Transverse colon (tissue), 4 donors: ENCODE measurements at regions not wholly inside any gene's neighbourhood (a gene's known extent, or its start where the extent isn't known, plus 50 kb on each side); places are given as distances from the start of the nearest gene placed in this dataset.

Source experiments
- DNase-seq: peaks from one replicate; pipeline ENCODE4 v3.0.0-alpha.2; 2019
- H3K27ac ChIP-seq, 4 donors: fragments of 200-600 bp; sonication (generic); 2 replicates each; pipeline ENCODE4 v1.5.1; 2016 to 2018; ENCODE audit warnings: inconsistent platforms in 4 of 4
- H3K27me3 ChIP-seq: fragments of 200-600 bp; sonication (generic); 2 replicates; pipeline ENCODE4 v1.5.1; 2017; ENCODE audit warnings: inconsistent platforms
- H3K36me3 ChIP-seq, 4 donors: fragments of 200-600 bp; sonication (generic); 2 replicates each; pipeline ENCODE4 v1.5.1; 2017 to 2019; ENCODE audit warnings: inconsistent platforms in 4 of 4
- H3K4me1 ChIP-seq, 4 donors: fragments of 200-600 bp; sonication (generic); 2 replicates each; pipeline ENCODE4 v1.5.1; 2017 to 2020; ENCODE audit warnings: inconsistent platforms in 4 of 4
- H3K4me3 ChIP-seq, 4 donors: fragments of 200-600 bp; sonication (generic); 1 replicate in 1 of 4; 2 replicates in 3 of 4; pipeline versions ENCODE4 v1.5.1 to v1.6.1; 2017 to 2019; ENCODE audit warnings: inconsistent platforms in 4 of 4
- H3K9me3 ChIP-seq, 2 donors: fragments of 200-600 bp; sonication (generic); 2 replicates each; pipeline ENCODE4 v1.5.1; 2017 to 2019; ENCODE audit warnings: inconsistent platforms in 2 of 2
- CTCF ChIP-seq, 5 experiments: fragments of 200-600 bp in 3 of 5; fragments of 450-650 bp in 2 of 5; sonication (generic) in 3 of 5; IDR thresholded peaks; 1 replicate in 2 of 5; 2 replicates in 3 of 5; pipeline ENCODE4 v1.5.1; 2016 to 2017; ENCODE audit warnings: antibody characterized with exemption in 5 of 5, inconsistent platforms in 3 of 5, mild to moderate bottlenecking in 2 of 5, moderate library complexity in 1 of 5
- EP300 ChIP-seq: sonication (generic); formaldehyde crosslinking; IDR thresholded peaks from one replicate; pipeline ENCODE4 v1.6.1; 2017; ENCODE audit warnings: antibody characterized with exemption, low read depth
- POLR2A ChIP-seq: fragments of 450-650 bp; IDR thresholded peaks from one replicate; pipeline ENCODE4 v1.6.1; 2016; ENCODE audit warnings: antibody characterized with exemption, mild to moderate bottlenecking, moderate library complexity
- POLR2AphosphoS5 ChIP-seq, 3 donors: sonication (generic); formaldehyde crosslinking; IDR thresholded peaks; one replicate each; pipeline ENCODE4 v1.6.1; 2016; ENCODE audit warnings: antibody characterized with exemption in 3 of 3
- WGBS, 2 donors: methylation state at CpG; one replicate each; pipeline ENCODE4 v1.1.5; 2018; ENCODE audit warnings: low coverage in 1 of 2; 5-methylcytosine and 5-hydroxymethylcytosine counted together
- in situ Hi-C, 4 donors: fragments of 200-750 bp; cut with MboI; loops; one replicate each; pipeline versions ENCODE4 v1.15.0 to v1.15.1; 2017; ENCODE audit warnings: low sequenced_read_pairs in 3 of 4, low pct_ligation_motif_present in 1 of 4, low pct_unique_long_range_greater_than_20kb in 1 of 4
- intact Hi-C: fragments of 100-400 bp; cut with DNase I; formaldehyde crosslinking; loops from one replicate; pipeline ENCODE4 v1.15.1; 2023; ENCODE audit warnings: low total_unique reads

- intact Hi-C loops = loop anchor here (1.0 kb wide), 1 partner anchor 32 kb away; no protein-coding TSS in a partner anchor
- 63 to 68% methylated on average over 4 to 5 of the region's 5 CpGs for WGBS, 2 donors
- in situ Hi-C loops = no loop called here
Measured at GRCh38 chr4:189299706-189300105, 641.0 kb upstream of the FRG1 start.

GRCh38 chr4:189301692-189302091 lies 639.0 kb upstream of the FRG1 start:
- intact Hi-C loops (no loop called here), in situ Hi-C loops (no loop called here)
- TF ChIP-seq CTCF (IDR thresholded peaks at IDR 0.05) (no peak), EP300 (no peak), POLR2A (no peak), POLR2AphosphoS5 (IDR thresholded peaks at IDR 0.05) (no peak)
- Histone ChIP-seq H3K36me3 (no peaks in the 10 kb centered on the region), H3K27me3 (no peaks in the 10 kb centered on the region), H3K4me1 (no peaks in the 10 kb centered on the region), H3K27ac (no peak overlapping the region), H3K4me3 (no peak overlapping the region), H3K9me3 (no peaks in the 10 kb centered on the region)
- WGBS, 2 donors = 89 to 90% methylated on average over 7 to 9 of the region's 9 CpGs
- no peak for DNase-seq

More at GRCh38 chr4:189299706-189300105, 641.0 kb upstream of the FRG1 start:
- TF ChIP-seq EP300 = no peak
- no peak for TF ChIP-seq CTCF (IDR thresholded peaks at IDR 0.05)
- no peak for TF ChIP-seq POLR2A
- TF ChIP-seq POLR2AphosphoS5 (IDR thresholded peaks at IDR 0.05) = no peak
- no peaks in the 10 kb centered on the region for H3K36me3 ChIP-seq
- DNase-seq = no peak
- no peaks in the 10 kb centered on the region for H3K4me1 ChIP-seq
- H3K27me3 ChIP-seq = no peaks in the 10 kb centered on the region
- no peak overlapping the region for H3K27ac ChIP-seq
- H3K4me3 ChIP-seq = no peak overlapping the region
- H3K9me3 ChIP-seq = no peaks in the 10 kb centered on the region

GRCh38 chr4:189302719-189303118 lies 638.0 kb upstream of the FRG1 start:
- Histone ChIP-seq H3K27me3 (no peaks in the 10 kb centered on the region), H3K4me1 (no peaks in the 10 kb centered on the region), H3K4me3 (no peak overlapping the region), H3K36me3 (no peaks in the 10 kb centered on the region), H3K27ac (no peak overlapping the region), H3K9me3 (no peaks in the 10 kb centered on the region)
- intact Hi-C loops (no loop called here), in situ Hi-C loops (no loop called here)
- TF ChIP-seq POLR2AphosphoS5 (IDR thresholded peaks at IDR 0.05) (no peak), POLR2A (no peak), EP300 (no peak), CTCF (IDR thresholded peaks at IDR 0.05) (no peak)
- no peak for DNase-seq
- WGBS, 2 donors = 82 to 85% methylated on average over 8 of the region's 8 CpGs

GRCh38 chr4:189304167-189304566 lies 636.5 kb upstream of the FRG1 start:
- in situ Hi-C loops = no loop called here

More at GRCh38 chr4:189304167-189304566, 636.5 kb upstream of the FRG1 start:
- H3K9me3 ChIP-seq = no peaks in the 10 kb centered on the region
- H3K27ac ChIP-seq = peak overlapping the region in 1 of 4 donors; percentile 13
- no peaks in the 10 kb centered on the region for H3K36me3 ChIP-seq
- TF ChIP-seq EP300 = no peak
- TF ChIP-seq CTCF (IDR thresholded peaks at IDR 0.05) = no peak
- TF ChIP-seq POLR2A = no peak
- no peak for TF ChIP-seq POLR2AphosphoS5 (IDR thresholded peaks at IDR 0.05)
- WGBS, 2 donors = 70 to 84% methylated on average over 2 of the region's 2 CpGs
- H3K4me3 ChIP-seq = no peak overlapping the region
- H3K4me1 ChIP-seq = no peaks in the 10 kb centered on the region
- DNase-seq = no peak
- no peaks in the 10 kb centered on the region for H3K27me3 ChIP-seq
- intact Hi-C loops = no loop called here
